Esophagus squamous epithelium (tissue), 5 donors: ENCODE measurements at regions not wholly inside any gene's neighbourhood (a gene's known extent, or its start where the extent isn't known, plus 50 kb on each side); places are given as distances from the start of the nearest gene placed in this dataset.

Experiments used
- DNase-seq: peaks from one replicate; lab custom pipeline; 2025; lab: John Stamatoyannopoulos, UW
- H3K27ac ChIP-seq, 4 donors: fragments of 200-600 bp; sonication (generic); one replicate each; pipeline ENCODE4 v1.5.1; 2016 to 2019; ENCODE audit warnings: mild to moderate bottlenecking in 1 of 4
- H3K27me3 ChIP-seq, 4 donors: fragments of 200-600 bp; sonication (generic); 1 replicate in 3 of 4; 2 replicates in 1 of 4; pipeline versions ENCODE4 v1.5.1 to v1.6.0; 2017 to 2021; ENCODE audit warnings: antibody characterized with exemption in 1 of 4
- H3K36me3 ChIP-seq, 3 donors: fragments of 200-600 bp; sonication (generic); one replicate each; pipeline ENCODE4 v1.5.1; 2016 to 2019
- H3K4me1 ChIP-seq, 3 donors: fragments of 200-600 bp; sonication (generic); one replicate each; pipeline ENCODE4 v1.5.1; 2017 to 2019
- H3K4me3 ChIP-seq, 4 donors: fragments of 200-600 bp; sonication (generic); 1 replicate in 3 of 4; 2 replicates in 1 of 4; pipeline ENCODE4 v1.5.1; 2016 to 2019; ENCODE audit warnings: mild to moderate bottlenecking in 2 of 4, moderate library complexity in 1 of 4
- H3K9me3 ChIP-seq, 3 donors: fragments of 200-600 bp; sonication (generic); one replicate each; pipeline ENCODE4 v1.5.1; 2016 to 2019
- POLR2A ChIP-seq, 4 donors: fragments of 450-650 bp; IDR thresholded peaks; one replicate each; pipeline ENCODE4 v1.6.1; 2017; ENCODE audit warnings: antibody characterized with exemption in 4 of 4, mild to moderate bottlenecking in 4 of 4, moderate library complexity in 3 of 4
- WGBS, 2 donors: methylation state at CpG; one replicate each; pipeline ENCODE4 v1.1.5; 2018; 5-methylcytosine and 5-hydroxymethylcytosine counted together
- intact Hi-C: fragments of 100-400 bp; cut with DNase I; formaldehyde crosslinking; loops from one replicate; pipeline ENCODE4 v1.15.0; 2022
- TF ChIP-seq, protein P1 (sequence below), 6 experiments: fragments of 450-650 bp in 4 of 6; fragments of 200-600 bp in 2 of 6; sonication (generic) in 2 of 6; IDR thresholded peaks; one replicate each; pipeline ENCODE4 v1.5.1; 2016 to 2019; ENCODE audit warnings: antibody characterized with exemption in 6 of 6, mild to moderate bottlenecking in 4 of 6, moderate library complexity in 4 of 6
- donor health status: DM: yes; HTN: yes; CAD: no.

DNA sequence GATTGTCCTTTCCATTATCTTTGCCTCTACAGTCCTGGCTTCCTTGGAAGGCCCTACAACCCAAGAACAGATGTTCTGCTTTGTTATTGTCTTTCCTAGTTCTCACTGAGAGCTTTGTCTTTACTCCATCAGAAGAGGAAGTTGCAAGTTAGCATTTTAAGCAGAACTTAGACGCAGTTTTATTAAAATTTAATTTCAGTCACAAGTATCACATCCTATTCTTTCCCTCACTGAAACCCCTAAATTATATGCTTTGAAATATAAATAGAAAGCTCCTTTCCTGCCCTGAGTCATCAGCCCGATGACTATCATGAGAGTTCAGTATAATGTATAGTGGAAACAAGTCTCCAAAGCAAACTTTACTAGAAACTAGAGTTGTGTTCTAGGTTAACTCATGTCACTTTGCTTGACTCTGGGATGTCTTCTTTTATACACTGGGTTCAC, 291.2 kb upstream of the RBMS3 start:
- intact Hi-C loops, result no loop called here
- no peak for DNase-seq
- peaks cover 0 to 10% (median 0%) of the 10 kb centered on the region in 3 donors for H3K4me1 ChIP-seq
- H3K27me3 ChIP-seq, result no peaks in the 10 kb centered on the region
- TF ChIP-seq, protein P1, sequence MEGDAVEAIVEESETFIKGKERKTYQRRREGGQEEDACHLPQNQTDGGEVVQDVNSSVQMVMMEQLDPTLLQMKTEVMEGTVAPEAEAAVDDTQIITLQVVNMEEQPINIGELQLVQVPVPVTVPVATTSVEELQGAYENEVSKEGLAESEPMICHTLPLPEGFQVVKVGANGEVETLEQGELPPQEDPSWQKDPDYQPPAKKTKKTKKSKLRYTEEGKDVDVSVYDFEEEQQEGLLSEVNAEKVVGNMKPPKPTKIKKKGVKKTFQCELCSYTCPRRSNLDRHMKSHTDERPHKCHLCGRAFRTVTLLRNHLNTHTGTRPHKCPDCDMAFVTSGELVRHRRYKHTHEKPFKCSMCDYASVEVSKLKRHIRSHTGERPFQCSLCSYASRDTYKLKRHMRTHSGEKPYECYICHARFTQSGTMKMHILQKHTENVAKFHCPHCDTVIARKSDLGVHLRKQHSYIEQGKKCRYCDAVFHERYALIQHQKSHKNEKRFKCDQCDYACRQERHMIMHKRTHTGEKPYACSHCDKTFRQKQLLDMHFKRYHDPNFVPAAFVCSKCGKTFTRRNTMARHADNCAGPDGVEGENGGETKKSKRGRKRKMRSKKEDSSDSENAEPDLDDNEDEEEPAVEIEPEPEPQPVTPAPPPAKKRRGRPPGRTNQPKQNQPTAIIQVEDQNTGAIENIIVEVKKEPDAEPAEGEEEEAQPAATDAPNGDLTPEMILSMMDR (IDR thresholded peaks at IDR 0.05), result no peak
- no peak for TF ChIP-seq POLR2A (IDR thresholded peaks at IDR 0.05)
- no peak overlapping the region for H3K4me3 ChIP-seq
- no peaks in the 10 kb centered on the region for H3K36me3 ChIP-seq
- WGBS, 2 donors, result 43 to 51% methylated on average over 2 of the region's 2 CpGs
- H3K9me3 ChIP-seq, result no peaks in the 10 kb centered on the region
- no peak overlapping the region for H3K27ac ChIP-seq

DNA sequence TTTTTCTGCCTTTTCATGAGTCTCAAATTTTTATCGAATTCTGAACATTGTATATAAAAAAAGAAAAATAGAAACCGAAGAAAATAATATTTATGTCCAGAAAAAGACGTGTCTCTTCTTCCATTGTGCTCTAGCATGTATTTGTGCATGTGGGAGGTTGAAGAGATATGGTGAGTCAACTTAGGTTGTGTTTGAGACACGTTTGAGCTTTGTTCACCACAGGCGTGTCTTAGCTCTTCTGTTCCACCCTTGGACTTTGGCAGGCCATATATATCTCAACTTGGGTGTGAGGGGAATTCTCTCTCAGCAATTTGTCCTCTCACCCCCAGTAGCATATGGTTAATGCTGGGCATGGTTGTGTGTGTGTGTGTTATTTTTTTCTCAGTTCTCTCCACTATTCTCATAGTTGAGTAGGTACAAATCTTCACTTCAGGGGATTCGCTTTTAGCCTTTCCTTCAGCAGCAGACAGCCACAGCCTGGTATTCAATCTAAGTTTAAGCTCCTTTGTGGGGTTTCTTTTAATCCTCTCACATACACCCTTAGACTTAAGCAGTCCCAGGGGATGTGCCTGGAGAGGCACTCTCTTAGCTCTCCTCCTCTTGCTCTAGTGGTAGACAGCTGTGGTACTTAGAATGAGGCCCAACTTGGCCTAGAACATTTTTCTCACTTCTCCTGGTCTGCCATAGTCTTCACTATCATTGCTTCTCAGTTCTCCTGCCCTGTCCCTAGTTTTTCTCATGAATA, 286.5 kb upstream of the RBMS3 start:
- TF ChIP-seq, protein P1 (IDR thresholded peaks at IDR 0.05), result no peak
- no peak for TF ChIP-seq POLR2A (IDR thresholded peaks at IDR 0.05)
- no peaks in the 10 kb centered on the region for H3K36me3 ChIP-seq
- intact Hi-C loops, result no loop called here
- no peaks in the 10 kb centered on the region for H3K4me1 ChIP-seq
- H3K9me3 ChIP-seq, result no peaks in the 10 kb centered on the region
- DNase-seq, result no peak
- no peak overlapping the region for H3K27ac ChIP-seq
- H3K4me3 ChIP-seq, result no peak overlapping the region
- whole genome bisulfite sequencing, 2 donors, result 68 to 73% methylated on average over 6 of the region's 6 CpGs
- no peaks in the 10 kb centered on the region for H3K27me3 ChIP-seq

DNA sequence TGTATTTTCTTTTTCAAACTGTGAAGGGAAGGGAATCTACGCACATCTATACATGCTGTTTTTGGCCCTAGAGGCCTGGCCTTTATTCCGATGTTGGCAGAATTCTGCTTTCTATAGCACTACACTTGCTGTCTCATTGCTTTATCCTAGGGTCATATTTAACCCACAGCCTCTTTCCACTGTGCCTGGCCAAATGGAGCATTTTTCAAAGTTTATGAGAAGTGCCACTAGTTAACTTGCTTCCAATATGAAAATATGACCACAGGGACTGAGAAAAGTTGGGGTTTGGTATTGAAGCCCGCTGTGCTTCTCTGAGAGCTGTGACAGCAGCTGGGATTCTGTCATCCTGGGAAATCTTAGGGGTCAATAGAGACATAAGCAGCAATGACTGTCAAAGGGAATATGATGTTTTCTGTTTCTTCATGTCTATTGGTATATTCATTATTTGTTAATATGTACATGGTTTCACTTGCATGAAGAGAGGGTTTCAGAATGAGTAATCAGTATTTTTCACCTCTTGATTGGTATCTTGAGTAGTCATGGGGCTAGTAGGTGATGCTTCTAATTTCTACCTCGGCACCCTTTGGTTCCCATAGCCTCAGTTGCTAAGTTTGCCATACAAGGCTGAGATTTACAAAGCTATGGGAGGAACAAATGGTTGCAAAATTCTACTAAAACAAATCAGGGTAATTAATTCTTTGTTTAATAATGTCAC, 275.8 kb upstream of the RBMS3 start:
- Histone ChIP-seq H3K9me3 (no peaks in the 10 kb centered on the region), H3K4me3 (no peak overlapping the region), H3K4me1 (no peaks in the 10 kb centered on the region), H3K27me3 (no peaks in the 10 kb centered on the region), H3K36me3 (no peaks in the 10 kb centered on the region), H3K27ac (no peak overlapping the region)
- TF ChIP-seq, protein P1 (IDR thresholded peaks at IDR 0.05), result no peak
- no peak for TF ChIP-seq POLR2A (IDR thresholded peaks at IDR 0.05)
- intact Hi-C loops, result no loop called here
- no peak for DNase-seq
- WGBS, 2 donors, result 87 to 92% methylated on average over 4 of the region's 4 CpGs

DNA sequence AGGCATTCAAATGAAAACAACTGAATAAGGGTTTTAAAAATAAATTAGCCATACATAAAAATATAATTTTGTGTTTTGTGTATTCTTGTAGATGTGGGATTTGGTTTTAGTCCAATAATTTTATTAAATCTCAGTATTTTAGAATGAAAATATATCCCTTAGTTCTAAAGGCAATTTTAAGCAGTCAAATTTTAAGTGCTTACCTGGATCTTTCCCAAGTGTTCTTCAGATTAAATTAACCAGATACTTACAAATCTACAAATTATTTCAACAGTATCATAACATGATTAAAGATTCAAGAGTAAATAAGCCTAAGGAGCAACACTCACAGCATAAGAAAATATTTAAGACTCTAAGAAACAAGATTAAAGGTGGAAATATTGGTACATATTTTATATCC, 275.0 kb upstream of the RBMS3 start:
- no peak overlapping the region for H3K27ac ChIP-seq
- H3K4me1 ChIP-seq, result no peaks in the 10 kb centered on the region
- TF ChIP-seq, protein P1 (IDR thresholded peaks at IDR 0.05), result no peak
- TF ChIP-seq POLR2A (IDR thresholded peaks at IDR 0.05), result no peak
- intact Hi-C loops, result no loop called here
- no peak for DNase-seq
- H3K27me3 ChIP-seq, result no peaks in the 10 kb centered on the region
- H3K4me3 ChIP-seq, result no peak overlapping the region
- H3K9me3 ChIP-seq, result no peaks in the 10 kb centered on the region
- no peaks in the 10 kb centered on the region for H3K36me3 ChIP-seq

DNA sequence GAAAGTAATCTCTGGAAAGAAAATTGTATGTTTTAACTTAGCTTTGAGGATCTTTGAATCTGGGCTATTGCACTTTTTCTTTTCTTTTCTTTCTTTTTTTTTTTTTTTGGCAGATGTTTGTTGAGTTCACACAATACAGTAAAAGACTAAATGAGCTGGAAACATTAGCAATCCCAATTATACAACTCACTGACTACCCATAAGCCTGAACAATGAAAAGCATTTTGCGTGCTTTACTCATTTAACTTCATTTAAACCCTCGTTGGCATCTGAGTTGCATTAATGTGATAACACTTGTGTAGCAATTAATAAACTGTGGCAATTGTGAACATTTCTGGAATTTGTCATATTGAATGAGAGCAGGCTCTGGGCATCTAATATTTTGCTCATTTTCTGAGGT, 269.4 kb upstream of the RBMS3 start:
- WGBS, 2 donors, result 62 to 66% methylated on average over 2 of the region's 2 CpGs
- no peaks in the 10 kb centered on the region for H3K36me3 ChIP-seq
- H3K4me3 ChIP-seq, result no peak overlapping the region
- TF ChIP-seq, protein P1 (IDR thresholded peaks at IDR 0.05), result no peak
- no peak for TF ChIP-seq POLR2A (IDR thresholded peaks at IDR 0.05)
- intact Hi-C loops, result no loop called here
- no peak for DNase-seq
- no peaks in the 10 kb centered on the region for H3K27me3 ChIP-seq
- H3K27ac ChIP-seq, result no peak overlapping the region
- H3K9me3 ChIP-seq, result no peaks in the 10 kb centered on the region
- H3K4me1 ChIP-seq, result no peaks in the 10 kb centered on the region
